ENCODE measurements at regions not wholly inside any gene's neighbourhood (a gene's known extent, or its start where the extent isn't known, plus 50 kb on each side); places are given as distances from the start of the nearest gene placed in this dataset.

- TF ChIP-seq POLR2A (IDR thresholded peaks at IDR 0.05; ENCODE audit: low read depth, low read length): no peak
- TF ChIP-seq POLR2AphosphoS5 (IDR thresholded peaks at IDR 0.05; ENCODE audit: low read depth, low read length): no peak
Observed at GRCh38 chrX:121172703-121173102, 125.3 kb downstream of the GLUD2 start.
